B cell (primary cell): ENCODE measurements at regions not wholly inside any gene's neighbourhood (a gene's known extent, or its start where the extent isn't known, plus 50 kb on each side); places are given as distances from the start of the nearest gene placed in this dataset.

Source experiments
- ATAC-seq: fragments of 200-7000 bp; cut with Tn5 transposase; one replicate; pipeline ENCODE4 v1.10.0; 2021; ENCODE audit warnings: low read depth, mild to moderate bottlenecking, moderate number of reproducible peaks, moderate library complexity
- CTCF ChIA-PET: fragments of 350-600 bp; sonication (Branson Sonifier 250); formaldehyde crosslinking; loops from one replicate; lab custom pipeline; 2021; ENCODE audit warnings: antibody characterized with exemption, inconsistent platforms; lab: Charles Lee
- POLR2A ChIA-PET: fragments of 350-600 bp; sonication (Branson Sonifier 250); formaldehyde crosslinking; loops from one replicate; lab custom pipeline; 2021; ENCODE audit warnings: antibody characterized with exemption; lab: Charles Lee
- DNase-seq: peaks from one replicate; pipeline ENCODE4 v3.0.0; 2013
- H2AFZ ChIP-seq: 2 replicates; pipeline ENCODE4 v1.6.1; 2012; ENCODE audit warnings: mild to moderate bottlenecking, low read depth, low read length; ENCODE audit not compliant: insufficient read depth, poor library complexity, severe bottlenecking
- H3K27ac ChIP-seq, 2 donors: 1 replicate in 1 of 2; 2 replicates in 1 of 2; pipeline ENCODE4 v1.5.1; 2012 to 2013; ENCODE audit warnings: low read length in 2 of 2, mild to moderate bottlenecking in 2 of 2, moderate library complexity in 1 of 2
- H3K27me3 ChIP-seq, 4 experiments: fragments of 200-600 bp in 1 of 4; sonication (generic) in 1 of 4; replicated peaks in 1 of 4; 1 replicate in 2 of 4; 2 replicates in 2 of 4; pipeline versions ENCODE4 v1.6.1 to v1.7.0; 2013 to 2016; ENCODE audit warnings: low read length in 3 of 4, mild to moderate bottlenecking in 2 of 4, mixed read lengths in 1 of 4, moderate library complexity in 1 of 4; ENCODE audit not compliant: insufficient read depth in 4 of 4, control insufficient read depth in 3 of 4; ENCODE audit errors: control extremely low read depth in 1 of 4
- H3K36me3 ChIP-seq, 2 experiments: replicated peaks in 1 of 2; 1 replicate in 1 of 2; 2 replicates in 1 of 2; pipeline versions ENCODE4 v1.6.1 to v1.7.1; 2013; ENCODE audit warnings: low read length in 1 of 2; ENCODE audit not compliant: insufficient read depth in 2 of 2, control insufficient read depth in 1 of 2; ENCODE audit errors: control extremely low read depth in 1 of 2, extremely low read depth in 1 of 2
- H3K4me1 ChIP-seq, 2 donors: fragments of 200-600 bp in 1 of 2; sonication (generic) in 1 of 2; 1 replicate in 1 of 2; 2 replicates in 1 of 2; pipeline versions ENCODE4 v1.5.1 to v1.6.1; 2013 to 2017; ENCODE audit warnings: low read length in 2 of 2; ENCODE audit not compliant: control insufficient read depth in 2 of 2, insufficient read depth in 2 of 2
- H3K4me2 ChIP-seq: replicated peaks from 2 replicates; pipeline ENCODE3; 2012; ENCODE audit warnings: mild to moderate bottlenecking, low read depth, low read length; ENCODE audit not compliant: poor library complexity, severe bottlenecking
- H3K4me3 ChIP-seq, 5 experiments: fragments of 200-600 bp in 1 of 5; sonication (generic) in 1 of 5; 1 replicate in 3 of 5; 2 replicates in 2 of 5; pipeline versions ENCODE4 v1.5.1 to v1.7.0; 2011 to 2016; ENCODE audit warnings: low read length in 4 of 5, mild to moderate bottlenecking in 4 of 5, low read depth in 2 of 5, control low read depth in 1 of 5, moderate library complexity in 1 of 5; ENCODE audit not compliant: insufficient read depth in 1 of 5; ENCODE audit errors: control extremely low read depth in 1 of 5, extremely low read depth in 1 of 5
- H3K79me2 ChIP-seq: fragments of 200-600 bp; sonication (generic); one replicate; pipeline ENCODE4 v1.6.0; 2016; ENCODE audit warnings: low read length; ENCODE audit not compliant: control insufficient read depth, insufficient read depth
- H3K9ac ChIP-seq: fragments of 200-600 bp; sonication (generic); 2 replicates; pipeline ENCODE4 v1.6.1; 2017; ENCODE audit warnings: mild to moderate bottlenecking, low read length, moderate library complexity
- H3K9me3 ChIP-seq, 3 donors: one replicate each; pipeline versions ENCODE4 v1.6.1 to v1.7.1; 2013; ENCODE audit warnings: low read length in 2 of 3; ENCODE audit not compliant: control insufficient read depth in 2 of 3, insufficient read depth in 1 of 3; ENCODE audit errors: control extremely low read depth in 1 of 3
- H4K20me1 ChIP-seq: 2 replicates; pipeline ENCODE4 v1.6.0; 2012; ENCODE audit warnings: mild to moderate bottlenecking, low read length; ENCODE audit not compliant: insufficient read depth, control insufficient read depth, poor library complexity, severe bottlenecking
- H3K27ac Mint-ChIP-seq: one replicate; pipeline ENCODE4 v1.8.0; 2021; ENCODE audit warnings: mixed read lengths
- H3K27me3 Mint-ChIP-seq: one replicate; pipeline ENCODE4 v1.8.0; 2021; ENCODE audit warnings: mixed read lengths
- H3K4me1 Mint-ChIP-seq: one replicate; pipeline ENCODE4 v1.8.0; 2021; ENCODE audit warnings: mixed read lengths
- H3K4me3 Mint-ChIP-seq: one replicate; pipeline ENCODE4 v1.8.0; 2021; ENCODE audit warnings: mixed read lengths
- H3K9me3 Mint-ChIP-seq: one replicate; pipeline ENCODE4 v1.8.0; 2022; ENCODE audit warnings: mixed read lengths; ENCODE audit not compliant: insufficient read depth
- CTCF ChIP-seq: fragments of 200-600 bp; IDR thresholded peaks from one replicate; pipeline ENCODE4 v1.8.0; 2022; ENCODE audit warnings: antibody characterized with exemption, mild to moderate bottlenecking
- EZH2 ChIP-seq: IDR thresholded peaks from 2 replicates; pipeline ENCODE4 v1.6.1; 2012; ENCODE audit warnings: borderline replicate concordance, low read depth, mild to moderate bottlenecking, moderate library complexity, low read length; ENCODE audit not compliant: insufficient read depth, poor library complexity, severe bottlenecking
- WGBS: methylation state at CpG from one replicate; pipeline ENCODE4 v1.1.5; 2013; ENCODE audit warnings: missing lambda C conversion rate; ENCODE audit not compliant: insufficient coverage; 5-methylcytosine and 5-hydroxymethylcytosine counted together
- intact Hi-C: fragments of 100-400 bp; cut with micrococcal nuclease; formaldehyde crosslinking; loops from one replicate; pipeline ENCODE4 v1.10.0; 2022

GRCh38 chr3:25000971-25001591 lies 427.0 kb upstream of the RARB start:
- CTCF ChIA-PET: no interaction called here
- ATAC-seq: no peak

GRCh38 chr3:25002052-25002451 lies 426.0 kb upstream of the RARB start:
- H3K27ac ChIP-seq: no peak overlapping the region
- TF ChIP-seq CTCF: no peak
- TF ChIP-seq EZH2: no peak
- ATAC-seq: no peak
- no peaks in the 10 kb centered on the region for H3K9me3 ChIP-seq
- no peaks in the 10 kb centered on the region for H3K4me1 Mint-ChIP-seq
- no CpG with 5 or more reads among the region's 2 CpGs for WGBS
- no peak overlapping the region for H2AFZ ChIP-seq
- no peak for DNase-seq
- CTCF ChIA-PET: no interaction called here
- H3K4me3 Mint-ChIP-seq: no peak overlapping the region
- H4K20me1 ChIP-seq: no peaks in the 10 kb centered on the region
- no peaks in the 10 kb centered on the region for H3K27me3 Mint-ChIP-seq
- no peak overlapping the region for H3K4me2 ChIP-seq
- no peaks in the 10 kb centered on the region for H3K4me1 ChIP-seq
- intact Hi-C loops: no loop called here
- H3K9ac ChIP-seq: no peak overlapping the region
- peaks cover 5% of the 10 kb centered on the region for H3K9me3 Mint-ChIP-seq
- POLR2A ChIA-PET: no interaction called here
- no peaks in the 10 kb centered on the region for H3K36me3 ChIP-seq
- H3K4me3 ChIP-seq: no peak overlapping the region
- no peaks in the 10 kb centered on the region for H3K27me3 ChIP-seq
- no peak overlapping the region for H3K27ac Mint-ChIP-seq
- no peaks in the 10 kb centered on the region for H3K79me2 ChIP-seq

More at GRCh38 chr3:25000971-25001591, 427.0 kb upstream of the RARB start:
- Histone ChIP-seq H3K4me1 (no peaks in the 10 kb centered on the region), H4K20me1 (no peaks in the 10 kb centered on the region), H3K9me3 (no peaks in the 10 kb centered on the region), H2AFZ (no peak overlapping the region), H3K4me3 (no peak overlapping the region), H3K9ac (no peak overlapping the region), H3K27ac (no peak overlapping the region), H3K36me3 (no peaks in the 10 kb centered on the region), H3K4me2 (no peak overlapping the region), H3K79me2 (no peaks in the 10 kb centered on the region), H3K27me3 (no peaks in the 10 kb centered on the region)
- intact Hi-C loops: no loop called here
- WGBS: 88% methylated on average over 1 of the region's 1 CpG
- no peak for DNase-seq
- no peak for TF ChIP-seq EZH2
- no peak for TF ChIP-seq CTCF
- no peak overlapping the region for H3K4me3 Mint-ChIP-seq
- H3K27me3 Mint-ChIP-seq: no peaks in the 10 kb centered on the region
- H3K27ac Mint-ChIP-seq: no peak overlapping the region
- H3K4me1 Mint-ChIP-seq: no peaks in the 10 kb centered on the region
- POLR2A ChIA-PET: no interaction called here
- peaks cover 5% of the 10 kb centered on the region for H3K9me3 Mint-ChIP-seq
